H9 (cell line): ENCODE measurements at regions not wholly inside any gene's neighbourhood (a gene's known extent, or its start where the extent isn't known, plus 50 kb on each side); places are given as distances from the start of the nearest gene placed in this dataset.

Source experiments
- DNase-seq: peaks from one replicate; pipeline ENCODE4 v3.0.0-alpha.2; 2017
- H2AFZ ChIP-seq: one replicate; pipeline ENCODE4 v1.6.1; 2013; ENCODE audit warnings: mild to moderate bottlenecking, low read length, control low read depth, moderate library complexity
- H2AK5ac ChIP-seq: 2 replicates; pipeline ENCODE4 v1.6.1; 2013; ENCODE audit warnings: low read length, control low read depth, mixed read lengths; ENCODE audit not compliant: insufficient read length
- H2BK120ac ChIP-seq: one replicate; pipeline ENCODE4 v1.6.1; 2013; ENCODE audit warnings: low read depth, mild to moderate bottlenecking, low read length, control low read depth, inconsistent platforms; ENCODE audit not compliant: poor library complexity, severe bottlenecking
- H2BK12ac ChIP-seq: 2 replicates; pipeline ENCODE4 v1.6.1; 2013; ENCODE audit warnings: low read length, control low read depth, mixed read lengths, low read depth; ENCODE audit not compliant: insufficient read length
- H2BK15ac ChIP-seq: 2 replicates; pipeline ENCODE4 v1.6.1; 2013; ENCODE audit warnings: low read depth, low read length, control low read depth
- H2BK20ac ChIP-seq: one replicate; pipeline ENCODE4 v1.6.1; 2013; ENCODE audit warnings: low read depth, mild to moderate bottlenecking, low read length, control low read depth, inconsistent platforms; ENCODE audit not compliant: poor library complexity, severe bottlenecking
- H2BK5ac ChIP-seq: 2 replicates; pipeline ENCODE4 v1.6.1; 2013; ENCODE audit warnings: low read length, control low read depth, mixed read lengths; ENCODE audit not compliant: insufficient read length
- H3K14ac ChIP-seq: 2 replicates; pipeline ENCODE4 v1.6.1; 2013; ENCODE audit warnings: low read length, control low read depth; ENCODE audit not compliant: insufficient read depth
- H3K18ac ChIP-seq: 2 replicates; pipeline ENCODE4 v1.6.1; 2013; ENCODE audit warnings: low read depth, mild to moderate bottlenecking, mixed read lengths, low read length, control low read depth; ENCODE audit not compliant: insufficient read length
- H3K23ac ChIP-seq: 2 replicates; pipeline ENCODE4 v1.6.1; 2013; ENCODE audit warnings: low read length, control low read depth, mixed read lengths, low read depth; ENCODE audit not compliant: insufficient read length
- H3K23me2 ChIP-seq: 2 replicates; pipeline ENCODE4 v1.6.1; 2013; ENCODE audit warnings: low read depth, mild to moderate bottlenecking, mixed read lengths, low read length, control low read depth; ENCODE audit not compliant: insufficient read length, poor library complexity, severe bottlenecking
- H3K27ac ChIP-seq: 2 replicates; pipeline ENCODE4 v1.5.1; 2013; ENCODE audit warnings: low read length, control low read depth, mixed read lengths, low read depth; ENCODE audit not compliant: insufficient read length
- H3K27me3 ChIP-seq: 2 replicates; pipeline ENCODE4 v1.6.1; 2013; ENCODE audit warnings: low read length, control low read depth, inconsistent platforms; ENCODE audit not compliant: insufficient read depth
- H3K4ac ChIP-seq: 2 replicates; pipeline ENCODE4 v1.6.1; 2013; ENCODE audit warnings: low read depth, mild to moderate bottlenecking, control low read depth, inconsistent platforms, low read length, moderate library complexity
- H3K4me1 ChIP-seq: 2 replicates; pipeline ENCODE4 v1.6.1; 2013; ENCODE audit warnings: low read length, control low read depth, inconsistent platforms; ENCODE audit not compliant: insufficient read depth
- H3K4me2 ChIP-seq: 2 replicates; pipeline ENCODE4 v1.6.1; 2013; ENCODE audit warnings: low read length, control low read depth, mixed read lengths; ENCODE audit not compliant: insufficient read length, insufficient read depth
- H3K56ac ChIP-seq: 2 replicates; pipeline ENCODE4 v1.6.1; 2013; ENCODE audit warnings: low read depth, mild to moderate bottlenecking, mixed read lengths, low read length, control low read depth; ENCODE audit not compliant: insufficient read length
- H3K79me1 ChIP-seq: 2 replicates; pipeline ENCODE4 v1.6.1; 2013; ENCODE audit warnings: low read depth, mild to moderate bottlenecking, moderate library complexity, low read length, control low read depth, inconsistent platforms; ENCODE audit not compliant: insufficient read depth, poor library complexity, severe bottlenecking
- H3K79me2 ChIP-seq: 2 replicates; pipeline ENCODE4 v1.6.1; 2013; ENCODE audit warnings: low read length, control low read depth, inconsistent platforms; ENCODE audit not compliant: insufficient read depth
- H3K9ac ChIP-seq: 2 replicates; pipeline ENCODE4 v1.6.1; 2013; ENCODE audit warnings: low read length, control low read depth, mixed read lengths; ENCODE audit not compliant: insufficient read length; ENCODE audit errors: extremely low read depth
- H3K9me3 ChIP-seq: one replicate; pipeline ENCODE4 v1.6.1; 2013; ENCODE audit warnings: low read depth, low read length, inconsistent platforms; ENCODE audit not compliant: control insufficient read depth
- H3T11ph ChIP-seq: one replicate; pipeline ENCODE4 v1.6.1; 2013; ENCODE audit warnings: mild to moderate bottlenecking, low read length, control low read depth, inconsistent platforms
- H4K20me1 ChIP-seq: one replicate; pipeline ENCODE4 v1.6.1; 2013; ENCODE audit not compliant: control insufficient read depth, insufficient read length, insufficient read depth
- H4K5ac ChIP-seq: 2 replicates; pipeline ENCODE4 v1.6.1; 2013; ENCODE audit warnings: low read depth, mild to moderate bottlenecking, mixed read lengths, low read length, control low read depth; ENCODE audit not compliant: insufficient read length
- H4K8ac ChIP-seq: replicated peaks from 2 replicates; pipeline ENCODE4 v1.6.1; 2013; ENCODE audit warnings: low read length, control low read depth, mixed read lengths, low read depth; ENCODE audit not compliant: insufficient read length
- H4K91ac ChIP-seq: 2 replicates; pipeline ENCODE4 v1.6.1; 2013; ENCODE audit warnings: low read depth, mild to moderate bottlenecking, moderate library complexity, mixed read lengths, low read length, control low read depth; ENCODE audit not compliant: insufficient read length
- H3K27ac Mint-ChIP-seq, 3 experiments: 2 replicates in 2 of 3; 3 replicates in 1 of 3; pipeline ENCODE4 v1.8.0; 2020 to 2021; ENCODE audit warnings: mixed read lengths in 3 of 3, mild to moderate bottlenecking in 1 of 3, moderate library complexity in 1 of 3
- H3K27me3 Mint-ChIP-seq: 2 replicates; pipeline ENCODE4 v1.8.0; 2021; ENCODE audit warnings: low read depth, mild to moderate bottlenecking, moderate library complexity, mixed read lengths
- H3K36me3 Mint-ChIP-seq, 3 experiments: 2 replicates in 2 of 3; 3 replicates in 1 of 3; pipeline ENCODE4 v1.8.0; 2020 to 2021; ENCODE audit warnings: low read depth in 3 of 3, mixed read lengths in 3 of 3; ENCODE audit not compliant: insufficient read depth in 1 of 3
- H3K4me1 Mint-ChIP-seq, 2 experiments: 2 replicates each; pipeline ENCODE4 v1.8.0; 2020; ENCODE audit warnings: mixed read lengths in 2 of 2
- H3K4me3 Mint-ChIP-seq, 2 experiments: 2 replicates in 1 of 2; 3 replicates in 1 of 2; pipeline ENCODE4 v1.8.0; 2020 to 2021; ENCODE audit warnings: mild to moderate bottlenecking in 2 of 2, mixed read lengths in 2 of 2, moderate library complexity in 1 of 2
- H3K9me3 Mint-ChIP-seq, 2 experiments: 2 replicates in 1 of 2; 3 replicates in 1 of 2; pipeline ENCODE4 v1.8.0; 2020; ENCODE audit warnings: mild to moderate bottlenecking in 2 of 2, mixed read lengths in 2 of 2, moderate library complexity in 1 of 2
- CTCF ChIP-seq: fragments of 200-600 bp; sonication (generic); conservative IDR thresholded peaks from 3 replicates; pipeline ENCODE4 v1.8.0; 2021; ENCODE audit warnings: antibody characterized with exemption, mild to moderate bottlenecking
- WGBS: extraction: QIAGEN DNeasy Blood & Tissue Kit; methylation state at CpG from one replicate; pipeline ENCODE4 v1.1.7; 2013; ENCODE audit warnings: missing lambda C conversion rate, low lambda C conversion rate, mixed read lengths; ENCODE audit not compliant: insufficient read length; ENCODE audit errors: extremely low coverage; 5-methylcytosine and 5-hydroxymethylcytosine counted together

GRCh38 chr11:21838427-21838826, 354.5 kb upstream of the ANO5 start:
- no peak overlapping the region for H2BK20ac ChIP-seq

More at GRCh38 chr11:21838427-21838826, 354.5 kb upstream of the ANO5 start:
- Histone ChIP-seq H3K4me1 (no peaks in the 10 kb centered on the region), H3K56ac (no peak overlapping the region), H3K9me3 (no peaks in the 10 kb centered on the region), H4K20me1 (no peaks in the 10 kb centered on the region), H2AK5ac (no peak overlapping the region), H2BK120ac (no peak overlapping the region), H2BK5ac (no peak overlapping the region), H3K4ac (no peak overlapping the region), H3T11ph (no peak overlapping the region), H3K79me2 (no peaks in the 10 kb centered on the region), H3K27ac (no peak overlapping the region), H2AFZ (no peak overlapping the region), H2BK15ac (no peak overlapping the region), H3K23me2 (no peaks in the 10 kb centered on the region), H4K8ac (no peak overlapping the region), H3K23ac (no peak overlapping the region), H4K91ac (no peak overlapping the region), H3K14ac (no peak overlapping the region), H3K79me1 (no peaks in the 10 kb centered on the region), H3K4me2 (no peak overlapping the region), H3K27me3 (no peaks in the 10 kb centered on the region), H3K18ac (no peak overlapping the region), H2BK12ac (no peak overlapping the region), H4K5ac (no peak overlapping the region), H3K9ac (no peak overlapping the region)
- Mint-ChIP-seq H3K4me1 (no peaks in the 10 kb centered on the region), H3K27me3 (no peaks in the 10 kb centered on the region), H3K9me3 (no peaks in the 10 kb centered on the region), H3K4me3 (no peak overlapping the region), H3K36me3 (no peaks in the 10 kb centered on the region), H3K27ac (no peak overlapping the region)
- no peak for TF ChIP-seq CTCF
- DNase-seq = no peak
- no CpG with 5 or more reads among the region's 3 CpGs for WGBS
